Transverse colon (tissue), 4 donors: ENCODE measurements at regions not wholly inside any gene's neighbourhood (a gene's known extent, or its start where the extent isn't known, plus 50 kb on each side); places are given as distances from the start of the nearest gene placed in this dataset.

Experiments
- POLR2AphosphoS5 ChIP-seq, 3 donors: sonication (generic); formaldehyde crosslinking; IDR thresholded peaks; one replicate each; pipeline ENCODE4 v1.6.1; 2016; ENCODE audit warnings: antibody characterized with exemption in 3 of 3
- TF ChIP-seq, protein P1 (sequence below), 5 experiments: fragments of 200-600 bp in 3 of 5; fragments of 450-650 bp in 2 of 5; sonication (generic) in 3 of 5; IDR thresholded peaks; 1 replicate in 2 of 5; 2 replicates in 3 of 5; pipeline ENCODE4 v1.5.1; 2016 to 2017; ENCODE audit warnings: antibody characterized with exemption in 5 of 5, inconsistent platforms in 3 of 5, mild to moderate bottlenecking in 2 of 5, moderate library complexity in 1 of 5

DNA sequence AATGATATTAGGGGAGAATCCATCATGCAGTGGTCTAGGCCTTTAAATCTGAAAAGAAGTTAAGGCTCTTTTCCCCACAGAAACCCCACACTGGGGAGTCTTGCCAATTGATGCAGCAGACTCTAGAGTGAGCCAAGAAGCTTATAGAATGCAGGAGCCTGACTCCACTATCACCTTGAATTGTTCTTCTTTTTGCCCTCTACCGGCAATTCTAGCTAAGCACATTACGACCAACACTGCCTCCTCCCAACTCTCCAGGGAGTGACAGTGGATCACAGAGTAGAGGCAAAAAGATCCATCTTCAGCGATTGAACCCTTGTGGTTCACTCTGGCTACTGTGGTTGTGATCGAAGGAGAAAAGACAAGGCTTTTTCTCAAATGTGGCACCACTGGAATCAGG lies 331.5 kb downstream of the NKX6-1 start:
- TF ChIP-seq, protein P1, sequence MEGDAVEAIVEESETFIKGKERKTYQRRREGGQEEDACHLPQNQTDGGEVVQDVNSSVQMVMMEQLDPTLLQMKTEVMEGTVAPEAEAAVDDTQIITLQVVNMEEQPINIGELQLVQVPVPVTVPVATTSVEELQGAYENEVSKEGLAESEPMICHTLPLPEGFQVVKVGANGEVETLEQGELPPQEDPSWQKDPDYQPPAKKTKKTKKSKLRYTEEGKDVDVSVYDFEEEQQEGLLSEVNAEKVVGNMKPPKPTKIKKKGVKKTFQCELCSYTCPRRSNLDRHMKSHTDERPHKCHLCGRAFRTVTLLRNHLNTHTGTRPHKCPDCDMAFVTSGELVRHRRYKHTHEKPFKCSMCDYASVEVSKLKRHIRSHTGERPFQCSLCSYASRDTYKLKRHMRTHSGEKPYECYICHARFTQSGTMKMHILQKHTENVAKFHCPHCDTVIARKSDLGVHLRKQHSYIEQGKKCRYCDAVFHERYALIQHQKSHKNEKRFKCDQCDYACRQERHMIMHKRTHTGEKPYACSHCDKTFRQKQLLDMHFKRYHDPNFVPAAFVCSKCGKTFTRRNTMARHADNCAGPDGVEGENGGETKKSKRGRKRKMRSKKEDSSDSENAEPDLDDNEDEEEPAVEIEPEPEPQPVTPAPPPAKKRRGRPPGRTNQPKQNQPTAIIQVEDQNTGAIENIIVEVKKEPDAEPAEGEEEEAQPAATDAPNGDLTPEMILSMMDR (IDR thresholded peaks at IDR 0.05): no peak
- TF ChIP-seq POLR2AphosphoS5 (IDR thresholded peaks at IDR 0.05): no peak
